Mesenchymal stem cell (in vitro differentiated cells and primary cell): ENCODE measurements at regions not wholly inside any gene's neighbourhood (a gene's known extent, or its start where the extent isn't known, plus 50 kb on each side); places are given as distances from the start of the nearest gene placed in this dataset.
A peak's percentile ranks its signal among the peaks of the same experiment; 100 is the strongest.

Experiments
- DNase-seq: peaks from one replicate; pipeline ENCODE4 v3.0.0-alpha.2; 2013
- H2AFZ ChIP-seq: one replicate; pipeline ENCODE4 v1.6.1; 2013; ENCODE audit warnings: low read depth, mild to moderate bottlenecking, control low read depth, inconsistent platforms, low read length, moderate library complexity
- H2AK5ac ChIP-seq: 2 replicates; pipeline ENCODE4 v1.6.1; 2013; ENCODE audit warnings: low read length, moderate library complexity, mild to moderate bottlenecking, inconsistent platforms; ENCODE audit not compliant: severe bottlenecking
- H2BK120ac ChIP-seq: one replicate; pipeline ENCODE4 v1.6.1; 2013; ENCODE audit warnings: low read depth, mild to moderate bottlenecking, inconsistent platforms, low read length, moderate library complexity
- H2BK12ac ChIP-seq, 2 experiments: one replicate each; pipeline ENCODE4 v1.6.1; 2013; ENCODE audit warnings: inconsistent platforms in 2 of 2, low read length in 2 of 2, mild to moderate bottlenecking in 2 of 2, moderate library complexity in 2 of 2, control low read depth in 1 of 2
- H2BK15ac ChIP-seq: one replicate; pipeline ENCODE4 v1.6.1; 2013; ENCODE audit warnings: mild to moderate bottlenecking, low read depth, inconsistent platforms; ENCODE audit not compliant: poor library complexity, severe bottlenecking
- H2BK5ac ChIP-seq: 2 replicates; pipeline ENCODE4 v1.6.1; 2013; ENCODE audit warnings: low read depth, mild to moderate bottlenecking, low read length, control low read depth, inconsistent platforms; ENCODE audit not compliant: poor library complexity, severe bottlenecking
- H3K14ac ChIP-seq, 2 experiments: one replicate each; pipeline ENCODE4 v1.6.1; 2013; ENCODE audit warnings: inconsistent platforms in 2 of 2, low read length in 2 of 2, control low read depth in 1 of 2, mild to moderate bottlenecking in 1 of 2, moderate library complexity in 1 of 2
- H3K18ac ChIP-seq, 2 experiments: one replicate each; pipeline ENCODE4 v1.6.1; 2013; ENCODE audit warnings: inconsistent platforms in 2 of 2, low read length in 2 of 2, control low read depth in 1 of 2, low read depth in 1 of 2, mild to moderate bottlenecking in 1 of 2
- H3K23ac ChIP-seq, 2 experiments: one replicate each; pipeline ENCODE4 v1.6.1; 2013; ENCODE audit warnings: inconsistent platforms in 2 of 2, low read length in 2 of 2, mild to moderate bottlenecking in 2 of 2, moderate library complexity in 2 of 2, control low read depth in 1 of 2
- H3K27ac ChIP-seq: 2 replicates; pipeline ENCODE4 v1.5.1; 2013; ENCODE audit warnings: mild to moderate bottlenecking, moderate library complexity, low read length, control low read depth, inconsistent platforms; ENCODE audit not compliant: poor library complexity, severe bottlenecking
- H3K27me3 ChIP-seq, 2 experiments: 2 replicates each; pipeline versions ENCODE4 v1.6.1 to v1.7.0; 2013; ENCODE audit warnings: low read length in 2 of 2, mild to moderate bottlenecking in 2 of 2, moderate library complexity in 2 of 2, control low read depth in 1 of 2, inconsistent platforms in 1 of 2; ENCODE audit not compliant: control insufficient read depth in 1 of 2, insufficient read depth in 1 of 2
- H3K36me3 ChIP-seq, 2 experiments: 2 replicates each; pipeline versions ENCODE4 v1.6.1 to v1.7.0; 2013; ENCODE audit warnings: low read length in 2 of 2, control low read depth in 1 of 2, inconsistent platforms in 1 of 2, low read depth in 1 of 2, mild to moderate bottlenecking in 1 of 2; ENCODE audit not compliant: insufficient read depth in 2 of 2, control insufficient read depth in 1 of 2
- H3K4ac ChIP-seq, 2 experiments: one replicate each; pipeline ENCODE4 v1.6.1; 2013; ENCODE audit warnings: inconsistent platforms in 2 of 2, low read length in 2 of 2, mild to moderate bottlenecking in 2 of 2, moderate library complexity in 2 of 2, control low read depth in 1 of 2, low read depth in 1 of 2
- H3K4me1 ChIP-seq: 2 replicates; pipeline ENCODE4 v1.6.1; 2013; ENCODE audit warnings: low read depth, low read length, control low read depth; ENCODE audit not compliant: control insufficient read depth, insufficient read depth
- H3K4me2 ChIP-seq: 2 replicates; pipeline ENCODE4 v1.6.1; 2013; ENCODE audit warnings: low read length, mild to moderate bottlenecking, inconsistent platforms; ENCODE audit not compliant: poor library complexity, severe bottlenecking
- H3K4me3 ChIP-seq, 2 experiments: 2 replicates each; pipeline versions ENCODE4 v1.5.1 to v1.7.0; 2013; ENCODE audit warnings: low read length in 2 of 2, mild to moderate bottlenecking in 2 of 2, control low read depth in 1 of 2, low read depth in 1 of 2; ENCODE audit not compliant: insufficient read depth in 1 of 2
- H3K79me1 ChIP-seq: replicated peaks from 2 replicates; pipeline ENCODE4 v1.6.1; 2013; ENCODE audit warnings: mild to moderate bottlenecking, control low read depth, low read length, inconsistent platforms; ENCODE audit not compliant: poor library complexity, severe bottlenecking
- H3K9ac ChIP-seq: 2 replicates; pipeline ENCODE4 v1.7.0; 2013; ENCODE audit warnings: mild to moderate bottlenecking, low read length, moderate library complexity
- H3K9me3 ChIP-seq: 2 replicates; pipeline ENCODE4 v1.7.0; 2013; ENCODE audit warnings: mild to moderate bottlenecking, low read length; ENCODE audit not compliant: control insufficient read depth
- H4K8ac ChIP-seq: one replicate; pipeline ENCODE4 v1.6.1; 2013; ENCODE audit warnings: inconsistent platforms, mild to moderate bottlenecking, low read length, moderate library complexity
- H4K91ac ChIP-seq: one replicate; pipeline ENCODE4 v1.6.1; 2013; ENCODE audit warnings: mild to moderate bottlenecking, low read length, inconsistent platforms
- WGBS: methylation state at CpG from one replicate; pipeline ENCODE4 v1.1.7; 2013; ENCODE audit warnings: mixed read lengths; 5-methylcytosine and 5-hydroxymethylcytosine counted together

- WGBS = 100% methylated on average over 1 of the region's 3 CpGs
- H3K4me2 ChIP-seq = no peak overlapping the region
Observed at GRCh38 chr5:74322944-74323343, 317.6 kb downstream of the ENC1 start.

GRCh38 chr5:74322191-74322590, 318.3 kb downstream of the ENC1 start:
- H2AFZ ChIP-seq = no peak overlapping the region
- H3K23ac ChIP-seq = no peak overlapping the region
- no peak overlapping the region for H3K4me3 ChIP-seq
- H3K27me3 ChIP-seq = no peaks in the 10 kb centered on the region
- no peaks in the 10 kb centered on the region for H3K9me3 ChIP-seq
- H2BK15ac ChIP-seq = no peak overlapping the region
- no peak overlapping the region for H3K18ac ChIP-seq
- H4K91ac ChIP-seq = no peak overlapping the region
- WGBS = 62% methylated on average over 2 of the region's 2 CpGs
- no peak overlapping the region for H2BK5ac ChIP-seq
- no peak overlapping the region for H2BK12ac ChIP-seq
- no peaks in the 10 kb centered on the region for H3K79me1 ChIP-seq
- H3K14ac ChIP-seq = no peak overlapping the region
- no peak overlapping the region for H3K9ac ChIP-seq
- no peak for DNase-seq
- H3K36me3 ChIP-seq = no peaks in the 10 kb centered on the region
- no peak overlapping the region for H2BK120ac ChIP-seq
- H2AK5ac ChIP-seq = no peak overlapping the region
- H3K4me2 ChIP-seq = no peak overlapping the region
- peaks cover 8% of the 10 kb centered on the region for H3K4me1 ChIP-seq
- H3K27ac ChIP-seq = no peak overlapping the region
- no peak overlapping the region for H4K8ac ChIP-seq
- H3K4ac ChIP-seq = no peak overlapping the region

More at GRCh38 chr5:74322944-74323343, 317.6 kb downstream of the ENC1 start:
- Histone ChIP-seq H3K23ac (no peak overlapping the region), H3K79me1 (no peaks in the 10 kb centered on the region), H2BK15ac (no peak overlapping the region), H2BK5ac (no peak overlapping the region), H4K91ac (no peak overlapping the region), H2BK12ac (no peak overlapping the region), H3K27ac (no peak overlapping the region), H2BK120ac (no peak overlapping the region), H2AK5ac (no peak overlapping the region), H3K14ac (no peak overlapping the region), H3K27me3 (no peaks in the 10 kb centered on the region), H3K36me3 (no peaks in the 10 kb centered on the region), H3K4me3 (no peak overlapping the region), H4K8ac (no peak overlapping the region), H3K4me1 (peaks cover 7% of the 10 kb centered on the region), H2AFZ (no peak overlapping the region), H3K9ac (no peak overlapping the region), H3K18ac (no peak overlapping the region), H3K4ac (no peak overlapping the region), H3K9me3 (no peaks in the 10 kb centered on the region)
- no peak for DNase-seq

GRCh38 chr5:74321326-74321725, 319.2 kb downstream of the ENC1 start:
- Histone ChIP-seq H3K36me3 (no peaks in the 10 kb centered on the region), H4K8ac (no peak overlapping the region), H2AFZ (no peak overlapping the region), H2AK5ac (no peak overlapping the region), H3K27me3 (no peaks in the 10 kb centered on the region), H4K91ac (no peak overlapping the region), H3K14ac (no peak overlapping the region), H2BK5ac (no peak overlapping the region), H2BK15ac (no peak overlapping the region), H3K4ac (no peak overlapping the region), H2BK120ac (no peak overlapping the region), H3K23ac (no peak overlapping the region), H3K9me3 (no peaks in the 10 kb centered on the region), H3K4me1 (peaks cover 8% of the 10 kb centered on the region), H3K4me2 (no peak overlapping the region), H3K27ac (no peak overlapping the region), H3K4me3 (no peak overlapping the region), H3K79me1 (no peaks in the 10 kb centered on the region), H3K9ac (no peak overlapping the region), H3K18ac (no peak overlapping the region), H2BK12ac (no peak overlapping the region)
- DNase-seq = no peak
- WGBS = 100% methylated on average over 2 of the region's 5 CpGs

- Histone ChIP-seq H3K4me2 (no peak overlapping the region), H3K36me3 (no peaks in the 10 kb centered on the region), H3K9ac (no peak overlapping the region), H3K14ac (no peak overlapping the region), H2BK120ac (no peak overlapping the region), H3K9me3 (no peaks in the 10 kb centered on the region), H3K27me3 (no peaks in the 10 kb centered on the region), H3K4me3 (no peak overlapping the region), H2BK5ac (no peak overlapping the region), H3K27ac (no peak overlapping the region), H3K79me1 (no peaks in the 10 kb centered on the region), H3K18ac (no peak overlapping the region), H3K4me1 (peaks cover 8% of the 10 kb centered on the region), H2BK12ac (no peak overlapping the region), H3K23ac (no peak overlapping the region), H4K91ac (no peak overlapping the region), H2AFZ (no peak overlapping the region), H4K8ac (no peak overlapping the region), H3K4ac (no peak overlapping the region), H2BK15ac (no peak overlapping the region), H2AK5ac (peak overlapping the region; percentile 53)
- WGBS = 97% methylated on average over 3 of the region's 4 CpGs
- no peak for DNase-seq
Observed at GRCh38 chr5:74320526-74320925, 320.0 kb downstream of the ENC1 start.
